HG03025 (cell line): ENCODE measurements at regions not wholly inside any gene's neighbourhood (a gene's known extent, or its start where the extent isn't known, plus 50 kb on each side); places are given as distances from the start of the nearest gene placed in this dataset.
"Not testable (repeated sequence)": the region's sequence is repeated elsewhere in the genome, so short reads cannot be mapped to it uniquely, and the experiment has no call there.

Experiments used
- ATAC-seq: cut with Tn5 transposase; IDR thresholded peaks from one replicate; pipeline ENCODE4 v1.9.1; 2021; ENCODE audit warnings: mild to moderate bottlenecking, moderate library complexity; ENCODE audit not compliant: unreplicated experiment, low FRiP score

- no peak for ATAC-seq
Measured at GRCh38 chr1:148318904-148319242, 164.2 kb downstream of the PPIAL4G start.

GRCh38 chr1:148318123-148318903 is 164.8 kb downstream of the PPIAL4G start:
- ATAC-seq = peak; percentile 66

GRCh38 chr1:148317288-148317985 is 165.4 kb upstream of the NBPF11 start:
- ATAC-seq = no peak

GRCh38 chr1:148315071-148315811 is 163.2 kb upstream of the NBPF11 start:
- ATAC-seq = peak; percentile 59

GRCh38 chr1:148310807-148311206 is 158.7 kb upstream of the NBPF11 start:
- ATAC-seq = no peak

- no peak for ATAC-seq
Measured at GRCh38 chr1:148309940-148310500, 157.9 kb upstream of the NBPF11 start.

- no peak for ATAC-seq
Measured at GRCh38 chr1:148308832-148309458, 156.9 kb upstream of the NBPF11 start.

- no peak for ATAC-seq
Measured at GRCh38 chr1:148307583-148308185, 155.6 kb upstream of the NBPF11 start.

- ATAC-seq = not testable (repeated sequence)
Measured at GRCh38 chr1:148304935-148305334, 152.9 kb upstream of the NBPF11 start.

- ATAC-seq = peak; percentile 59
Measured at GRCh38 chr1:148302586-148303364, 150.7 kb upstream of the NBPF11 start.

- ATAC-seq = not testable (repeated sequence)
Measured at GRCh38 chr1:148297852-148298251, 145.8 kb upstream of the NBPF11 start.

- no peak for ATAC-seq
Measured at GRCh38 chr1:148296511-148296910, 144.4 kb upstream of the NBPF11 start.

- no peak for ATAC-seq
Measured at GRCh38 chr1:148294116-148294807, 142.2 kb upstream of the NBPF11 start.

- ATAC-seq = no peak
Measured at GRCh38 chr1:148293651-148294050, 141.6 kb upstream of the NBPF11 start.

- ATAC-seq = no peak
Measured at GRCh38 chr1:148292915-148293314, 140.8 kb upstream of the NBPF11 start.

GRCh38 chr1:148290881-148291280 is 138.8 kb upstream of the NBPF11 start:
- no peak for ATAC-seq

- no peak for ATAC-seq
Measured at GRCh38 chr1:148289647-148290046, 137.6 kb upstream of the NBPF11 start.

- not testable (repeated sequence) for ATAC-seq
Measured at GRCh38 chr1:148285946-148286345, 133.9 kb upstream of the NBPF11 start.
